Neural cell (in vitro differentiated cells): ENCODE measurements at regions not wholly inside any gene's neighbourhood (a gene's known extent, or its start where the extent isn't known, plus 50 kb on each side); places are given as distances from the start of the nearest gene placed in this dataset.

Source experiments
- H2AFZ ChIP-seq: fragments of 200-600, 300-800 bp; sonication (generic), shearing (Covaris generic); 2 replicates; pipeline ENCODE4 v1.6.0; 2014; ENCODE audit warnings: low read depth, mild to moderate bottlenecking, antibody characterized with exemption, low read length, moderate library complexity
- H3F3A ChIP-seq: fragments of 200-600 bp; shearing (Covaris generic); 2 replicates; pipeline ENCODE4 v1.6.1; 2016; ENCODE audit warnings: mild to moderate bottlenecking, moderate library complexity, mixed read lengths, antibody characterized with exemption, low read length; ENCODE audit not compliant: insufficient read depth, poor library complexity, severe bottlenecking
- H3K27ac ChIP-seq: fragments of 200-600, 300-800 bp; sonication (generic), shearing (Covaris generic); 2 replicates; pipeline ENCODE4 v1.5.1; 2014; ENCODE audit warnings: mild to moderate bottlenecking, low read length, moderate library complexity
- H3K27me3 ChIP-seq: fragments of 300-800, 200-600 bp; sonication (generic), shearing (Covaris generic); 2 replicates; pipeline ENCODE4 v1.6.0; 2014; ENCODE audit warnings: mild to moderate bottlenecking, low read depth, low read length, moderate library complexity; ENCODE audit not compliant: insufficient read depth
- H3K36me3 ChIP-seq: fragments of 300-800, 200-600 bp; sonication (generic), shearing (Covaris generic); 2 replicates; pipeline ENCODE4 v1.5.1; 2014; ENCODE audit warnings: mild to moderate bottlenecking, antibody characterized with exemption, low read length, moderate library complexity; ENCODE audit not compliant: insufficient read depth
- H3K4me2 ChIP-seq: fragments of 300-800, 200-600 bp; sonication (generic), shearing (Covaris generic); 2 replicates; pipeline ENCODE4 v1.6.0; 2014; ENCODE audit warnings: mild to moderate bottlenecking, low read length
- H3K4me3 ChIP-seq: fragments of 300-800, 200-600 bp; sonication (generic), shearing (Covaris generic); 2 replicates; pipeline ENCODE4 v1.5.1; 2014; ENCODE audit warnings: mild to moderate bottlenecking, low read length, moderate library complexity
- H3K79me2 ChIP-seq: fragments of 200-600 bp; shearing (Covaris generic); replicated peaks from 2 replicates; pipeline ENCODE4 v1.6.0; 2014; ENCODE audit warnings: mild to moderate bottlenecking, low read length, moderate library complexity; ENCODE audit not compliant: insufficient read depth
- H3K9ac ChIP-seq: fragments of 300-800, 200-600 bp; sonication (generic), shearing (Covaris generic); 2 replicates; pipeline ENCODE4 v1.6.1; 2016; ENCODE audit warnings: mild to moderate bottlenecking, low read length, mixed read lengths
- H3K9me2 ChIP-seq: fragments of 200-600 bp; shearing (Covaris generic); 2 replicates; pipeline ENCODE4 v1.6.1; 2016; ENCODE audit warnings: mild to moderate bottlenecking, low read length, mixed read lengths; ENCODE audit not compliant: insufficient read depth
- H3K9me3 ChIP-seq: fragments of 200-600, 300-800 bp; sonication (generic), shearing (Covaris generic); 2 replicates; pipeline ENCODE4 v1.6.1; 2016; ENCODE audit warnings: mild to moderate bottlenecking, mixed run types, low read length, moderate library complexity, mixed read lengths
- H4K20me1 ChIP-seq: fragments of 200-600 bp; shearing (Covaris generic); 2 replicates; pipeline ENCODE4 v1.6.1; 2016; ENCODE audit warnings: mild to moderate bottlenecking, mixed run types; ENCODE audit not compliant: insufficient read depth
- EP300 ChIP-seq: fragments of 450-650 bp; conservative IDR thresholded peaks from 2 replicates; pipeline ENCODE4 v1.6.1; 2014; ENCODE audit warnings: antibody characterized with exemption, mild to moderate bottlenecking, moderate library complexity; ENCODE audit not compliant: poor library complexity, severe bottlenecking
- EZH2 ChIP-seq: fragments of 200-600, 300-800 bp; shearing (Covaris generic), sonication (generic); IDR thresholded peaks from 2 replicates; pipeline ENCODE4 v1.6.1; 2014; ENCODE audit warnings: antibody characterized with exemption, low read length, borderline replicate concordance, mild to moderate bottlenecking; ENCODE audit not compliant: insufficient read depth, poor library complexity, severe bottlenecking
- MXI1 ChIP-seq: fragments of 450-650 bp; conservative IDR thresholded peaks from 2 replicates; pipeline ENCODE4 v1.6.1; 2014; ENCODE audit warnings: antibody characterized with exemption, mild to moderate bottlenecking; ENCODE audit not compliant: poor library complexity, severe bottlenecking
- POLR2AphosphoS5 ChIP-seq: IDR thresholded peaks from 2 replicates; pipeline ENCODE4 v1.6.1; 2012
- RAD21 ChIP-seq: fragments of 450-650 bp; conservative IDR thresholded peaks from 2 replicates; pipeline ENCODE4 v1.6.1; 2014; ENCODE audit warnings: antibody characterized with exemption, mild to moderate bottlenecking, moderate library complexity
- SMC3 ChIP-seq: fragments of 450-650 bp; conservative IDR thresholded peaks from 2 replicates; pipeline ENCODE4 v1.6.1; 2014; ENCODE audit warnings: antibody characterized with exemption, mild to moderate bottlenecking, moderate library complexity; ENCODE audit not compliant: poor library complexity
- TAF1 ChIP-seq: IDR thresholded peaks from 2 replicates; pipeline ENCODE4 v1.6.1; 2012; ENCODE audit warnings: low read depth
- TF ChIP-seq, protein P1 (sequence below): IDR thresholded peaks from 2 replicates; pipeline ENCODE4 v1.6.1; 2012; ENCODE audit warnings: borderline replicate concordance
- TF ChIP-seq, protein P2 (sequence below): fragments of 450-650 bp; IDR thresholded peaks from 2 replicates; pipeline ENCODE4 v1.5.1; 2014; ENCODE audit warnings: antibody characterized with exemption, mild to moderate bottlenecking, moderate library complexity; ENCODE audit not compliant: poor library complexity, severe bottlenecking

DNA sequence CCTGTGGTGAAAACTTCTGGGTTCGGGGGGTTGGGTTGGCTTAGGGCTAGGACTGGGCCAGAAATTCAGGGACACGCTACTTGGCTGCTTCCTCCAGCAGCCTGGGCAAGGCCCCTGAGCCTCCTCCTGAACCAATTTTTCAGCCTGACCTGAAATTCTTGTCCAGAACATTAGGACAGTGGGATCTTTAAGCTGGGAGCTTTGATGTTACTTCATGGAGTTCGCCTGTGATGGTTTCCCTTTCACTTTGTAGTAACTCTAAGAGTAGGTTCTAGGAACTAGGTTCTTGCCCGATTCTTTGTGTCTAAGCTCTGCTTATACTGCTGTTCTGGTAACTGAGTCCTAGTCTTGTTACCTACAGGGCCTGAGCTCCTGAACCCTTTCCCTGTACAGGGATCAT is 75.3 kb downstream of the S1PR1 start:
- no peaks in the 10 kb centered on the region for H3K9me3 ChIP-seq
- TF ChIP-seq EP300 (no peak), RAD21 (no peak), EZH2 (no peak), MXI1 (no peak), POLR2AphosphoS5 (no peak), TAF1 (no peak), SMC3 (no peak)
- TF ChIP-seq, protein P1, sequence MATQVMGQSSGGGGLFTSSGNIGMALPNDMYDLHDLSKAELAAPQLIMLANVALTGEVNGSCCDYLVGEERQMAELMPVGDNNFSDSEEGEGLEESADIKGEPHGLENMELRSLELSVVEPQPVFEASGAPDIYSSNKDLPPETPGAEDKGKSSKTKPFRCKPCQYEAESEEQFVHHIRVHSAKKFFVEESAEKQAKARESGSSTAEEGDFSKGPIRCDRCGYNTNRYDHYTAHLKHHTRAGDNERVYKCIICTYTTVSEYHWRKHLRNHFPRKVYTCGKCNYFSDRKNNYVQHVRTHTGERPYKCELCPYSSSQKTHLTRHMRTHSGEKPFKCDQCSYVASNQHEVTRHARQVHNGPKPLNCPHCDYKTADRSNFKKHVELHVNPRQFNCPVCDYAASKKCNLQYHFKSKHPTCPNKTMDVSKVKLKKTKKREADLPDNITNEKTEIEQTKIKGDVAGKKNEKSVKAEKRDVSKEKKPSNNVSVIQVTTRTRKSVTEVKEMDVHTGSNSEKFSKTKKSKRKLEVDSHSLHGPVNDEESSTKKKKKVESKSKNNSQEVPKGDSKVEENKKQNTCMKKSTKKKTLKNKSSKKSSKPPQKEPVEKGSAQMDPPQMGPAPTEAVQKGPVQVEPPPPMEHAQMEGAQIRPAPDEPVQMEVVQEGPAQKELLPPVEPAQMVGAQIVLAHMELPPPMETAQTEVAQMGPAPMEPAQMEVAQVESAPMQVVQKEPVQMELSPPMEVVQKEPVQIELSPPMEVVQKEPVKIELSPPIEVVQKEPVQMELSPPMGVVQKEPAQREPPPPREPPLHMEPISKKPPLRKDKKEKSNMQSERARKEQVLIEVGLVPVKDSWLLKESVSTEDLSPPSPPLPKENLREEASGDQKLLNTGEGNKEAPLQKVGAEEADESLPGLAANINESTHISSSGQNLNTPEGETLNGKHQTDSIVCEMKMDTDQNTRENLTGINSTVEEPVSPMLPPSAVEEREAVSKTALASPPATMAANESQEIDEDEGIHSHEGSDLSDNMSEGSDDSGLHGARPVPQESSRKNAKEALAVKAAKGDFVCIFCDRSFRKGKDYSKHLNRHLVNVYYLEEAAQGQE = no peak
- TF ChIP-seq, protein P2, sequence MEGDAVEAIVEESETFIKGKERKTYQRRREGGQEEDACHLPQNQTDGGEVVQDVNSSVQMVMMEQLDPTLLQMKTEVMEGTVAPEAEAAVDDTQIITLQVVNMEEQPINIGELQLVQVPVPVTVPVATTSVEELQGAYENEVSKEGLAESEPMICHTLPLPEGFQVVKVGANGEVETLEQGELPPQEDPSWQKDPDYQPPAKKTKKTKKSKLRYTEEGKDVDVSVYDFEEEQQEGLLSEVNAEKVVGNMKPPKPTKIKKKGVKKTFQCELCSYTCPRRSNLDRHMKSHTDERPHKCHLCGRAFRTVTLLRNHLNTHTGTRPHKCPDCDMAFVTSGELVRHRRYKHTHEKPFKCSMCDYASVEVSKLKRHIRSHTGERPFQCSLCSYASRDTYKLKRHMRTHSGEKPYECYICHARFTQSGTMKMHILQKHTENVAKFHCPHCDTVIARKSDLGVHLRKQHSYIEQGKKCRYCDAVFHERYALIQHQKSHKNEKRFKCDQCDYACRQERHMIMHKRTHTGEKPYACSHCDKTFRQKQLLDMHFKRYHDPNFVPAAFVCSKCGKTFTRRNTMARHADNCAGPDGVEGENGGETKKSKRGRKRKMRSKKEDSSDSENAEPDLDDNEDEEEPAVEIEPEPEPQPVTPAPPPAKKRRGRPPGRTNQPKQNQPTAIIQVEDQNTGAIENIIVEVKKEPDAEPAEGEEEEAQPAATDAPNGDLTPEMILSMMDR = no peak
- no peak overlapping the region for H2AFZ ChIP-seq
- H3K9me2 ChIP-seq = no peaks in the 10 kb centered on the region
- H4K20me1 ChIP-seq = no peaks in the 10 kb centered on the region
- H3K27me3 ChIP-seq = no peaks in the 10 kb centered on the region
- no peaks in the 10 kb centered on the region for H3K79me2 ChIP-seq
- H3K36me3 ChIP-seq = no peaks in the 10 kb centered on the region
- no peak overlapping the region for H3K9ac ChIP-seq
- H3F3A ChIP-seq = peaks cover 3% of the 10 kb centered on the region
- H3K4me3 ChIP-seq = no peak overlapping the region
- H3K27ac ChIP-seq = no peak overlapping the region
- no peak overlapping the region for H3K4me2 ChIP-seq

DNA sequence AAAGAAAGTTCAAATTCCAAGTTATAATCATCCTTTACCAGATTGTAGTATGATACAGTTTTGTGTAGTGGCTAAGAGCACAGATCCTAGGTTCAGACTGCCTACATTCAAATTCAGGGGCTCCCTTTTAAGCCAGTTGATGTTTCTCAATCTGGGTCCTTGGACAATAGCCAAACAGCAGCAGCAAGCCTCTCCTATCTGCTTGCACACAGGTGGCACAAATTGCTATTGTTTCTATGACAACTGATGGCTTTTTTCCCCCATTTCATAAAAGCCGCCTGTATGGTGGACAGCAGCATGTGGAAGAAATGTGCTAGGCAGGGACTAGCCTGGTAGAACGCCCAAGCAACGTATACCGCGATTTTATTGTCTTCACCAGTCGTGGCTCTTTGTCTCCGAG is 76.5 kb downstream of the S1PR1 start:
- Histone ChIP-seq H2AFZ (no peak overlapping the region), H3K4me3 (no peak overlapping the region), H3K36me3 (no peaks in the 10 kb centered on the region), H3K27ac (no peak overlapping the region), H4K20me1 (no peaks in the 10 kb centered on the region), H3K27me3 (no peaks in the 10 kb centered on the region), H3K79me2 (no peaks in the 10 kb centered on the region), H3K9ac (no peak overlapping the region), H3K9me3 (no peaks in the 10 kb centered on the region), H3K9me2 (no peaks in the 10 kb centered on the region), H3F3A (peaks cover 3% of the 10 kb centered on the region), H3K4me2 (no peak overlapping the region)
- TF ChIP-seq EP300 = no peak
- no peak for TF ChIP-seq TAF1
- TF ChIP-seq, protein P1 = no peak
- TF ChIP-seq POLR2AphosphoS5 = no peak
- TF ChIP-seq, protein P2 = no peak
- TF ChIP-seq EZH2 = no peak
- no peak for TF ChIP-seq RAD21
- TF ChIP-seq MXI1 = no peak
- no peak for TF ChIP-seq SMC3
